ENCODE measurements at regions not wholly inside any gene's neighbourhood (a gene's known extent, or its start where the extent isn't known, plus 50 kb on each side); places are given as distances from the start of the nearest gene placed in this dataset.

DNA sequence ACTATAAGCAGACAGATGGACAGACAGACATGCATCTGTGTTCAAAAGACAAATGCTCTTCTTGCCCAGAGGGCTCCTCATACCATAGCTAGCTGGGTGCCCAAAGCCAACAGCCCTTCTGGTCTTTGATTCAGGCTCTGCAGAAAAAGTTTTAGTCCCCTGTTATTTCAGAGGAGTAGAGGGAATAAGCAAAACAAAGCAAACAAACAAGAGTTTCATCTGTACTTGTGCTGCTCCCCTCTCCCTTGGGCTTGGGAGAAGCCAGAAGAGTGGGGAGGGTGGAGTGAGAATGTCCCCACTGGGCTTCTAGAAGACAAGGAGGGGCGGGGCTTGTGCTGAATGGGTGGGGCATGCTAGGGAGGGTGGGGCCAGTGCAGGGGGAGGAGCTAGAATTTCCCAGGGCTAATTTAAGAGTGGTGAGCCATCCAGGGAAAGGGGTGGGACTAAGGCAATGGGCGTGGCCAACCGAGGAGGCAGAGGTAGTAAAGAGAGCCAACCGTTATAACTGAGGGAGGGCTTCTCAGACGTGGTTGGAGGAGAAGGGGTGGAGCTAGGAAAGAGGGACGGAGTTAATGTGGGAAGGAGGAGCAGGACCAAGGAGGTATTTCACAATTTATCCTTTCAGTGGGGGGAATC lies 101.2 kb upstream of the MGMT start:
- no peak for FAIRE-seq

DNA sequence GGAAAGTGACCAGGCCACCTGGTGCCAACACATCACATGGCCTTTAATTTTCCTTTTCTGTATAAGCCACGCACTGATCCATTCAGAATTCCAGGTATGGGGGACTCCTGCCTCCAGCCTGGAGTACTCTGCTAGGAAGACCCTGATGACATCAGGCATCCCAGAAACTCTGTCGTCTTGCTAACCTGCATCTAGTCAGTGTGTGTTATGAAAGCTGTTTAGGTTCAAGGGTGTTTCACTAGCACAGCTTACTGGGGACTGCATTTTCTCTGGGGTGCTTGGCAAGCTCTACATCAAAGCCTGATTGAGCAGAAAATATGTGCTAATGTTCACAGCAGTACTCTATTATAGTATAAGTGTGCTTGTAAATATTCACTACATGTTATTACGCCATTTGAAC lies 100.6 kb upstream of the MGMT start:
- FAIRE-seq: no peak

DNA sequence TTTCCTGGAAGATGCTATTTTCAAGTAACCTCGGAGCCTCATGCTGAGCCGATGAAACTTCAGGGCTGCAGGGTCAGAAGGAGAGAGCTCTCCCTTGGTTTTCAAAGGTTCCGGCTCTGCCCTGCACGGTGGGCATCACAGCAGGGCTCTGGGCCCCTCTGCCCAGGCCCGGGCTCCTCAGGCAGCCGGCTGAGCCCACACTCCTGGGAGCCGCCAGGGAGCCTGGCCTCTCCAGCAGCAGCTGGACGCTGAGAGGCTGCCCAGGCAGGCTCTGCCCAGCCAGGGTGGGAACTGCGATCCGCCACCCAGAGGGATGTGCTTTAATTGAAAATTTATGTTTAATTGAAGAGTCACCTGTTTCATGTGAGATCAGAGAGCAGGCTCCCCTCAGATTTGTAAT lies 97.5 kb upstream of the MGMT start:
- FAIRE-seq: no peak

DNA sequence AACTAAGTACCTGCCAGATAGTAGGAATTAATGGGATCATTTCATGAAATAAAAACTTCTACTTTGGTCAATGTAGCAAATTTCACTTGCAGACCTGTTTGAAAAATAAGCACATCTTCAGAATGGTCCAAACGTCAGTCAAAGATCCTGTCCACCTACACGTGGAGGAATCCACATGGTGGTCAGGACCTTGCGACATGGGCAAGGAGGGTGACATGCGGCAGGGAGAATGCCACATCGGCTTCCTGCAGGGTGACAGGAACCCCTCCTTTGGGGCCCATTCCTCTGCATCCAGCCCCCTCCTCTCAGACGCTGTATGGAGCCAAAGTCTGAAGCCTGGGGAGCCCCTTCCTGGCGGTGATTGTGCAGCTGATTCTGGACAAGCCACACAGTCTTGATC lies 95.5 kb upstream of the MGMT start:
- FAIRE-seq: no peak

DNA sequence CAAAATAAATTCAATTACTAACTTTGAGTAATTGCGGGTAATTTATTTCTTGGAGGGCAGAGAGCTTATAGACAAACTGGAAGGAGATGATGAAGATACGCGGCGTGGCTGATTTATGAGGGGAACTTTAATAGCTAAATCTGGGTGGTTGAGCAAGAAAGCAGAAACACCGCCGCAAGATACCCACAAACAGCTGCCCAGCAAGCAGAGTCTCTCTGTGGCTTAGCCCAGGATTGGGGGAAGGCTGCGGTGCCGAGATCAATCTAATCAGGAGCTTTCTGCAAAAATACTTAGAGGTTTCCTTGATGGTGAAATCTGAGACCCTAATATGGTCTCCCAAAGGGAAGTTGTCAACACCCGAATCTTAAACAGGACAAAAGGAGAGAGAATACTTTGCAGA lies 94.9 kb upstream of the MGMT start:
- no peak for FAIRE-seq

DNA sequence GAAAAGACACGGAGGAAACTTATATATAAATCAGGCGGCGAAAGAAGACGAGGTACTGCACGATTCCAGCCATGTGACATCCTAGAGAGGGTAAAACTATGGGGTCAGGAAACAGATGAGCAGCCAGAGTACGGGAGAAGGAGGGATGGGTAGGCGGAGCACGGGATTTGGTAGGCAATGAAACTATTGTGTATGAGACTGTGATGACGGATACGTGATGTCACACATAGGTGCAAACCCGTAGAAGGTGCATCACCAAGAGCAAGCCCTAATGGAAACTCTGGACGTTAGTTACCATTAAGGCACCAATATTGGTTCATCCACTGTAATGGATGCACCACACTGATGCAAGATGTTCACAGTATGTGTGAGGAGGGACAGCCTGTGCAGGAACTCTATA lies 93.8 kb upstream of the MGMT start:
- FAIRE-seq: no peak

DNA sequence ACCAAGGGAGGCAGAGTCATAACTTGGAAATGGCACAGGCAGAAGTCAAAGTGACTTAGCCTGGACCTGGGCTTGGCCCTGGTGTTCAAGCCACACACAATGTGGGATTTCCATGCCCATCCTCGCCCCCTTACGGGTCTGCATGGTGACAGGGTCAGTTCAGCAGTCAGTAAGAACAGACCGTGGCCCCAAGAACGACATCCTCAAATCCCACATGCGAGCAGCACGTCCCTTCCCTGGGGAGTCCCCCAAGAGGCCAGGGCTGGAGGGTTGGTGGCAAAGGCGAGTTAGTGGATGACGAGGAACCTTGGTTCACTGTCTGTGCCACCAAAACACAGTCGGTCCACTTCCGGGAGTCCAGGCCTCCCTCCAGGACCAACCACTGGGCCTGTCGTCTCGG lies 93.3 kb upstream of the MGMT start:
- FAIRE-seq: no peak

DNA sequence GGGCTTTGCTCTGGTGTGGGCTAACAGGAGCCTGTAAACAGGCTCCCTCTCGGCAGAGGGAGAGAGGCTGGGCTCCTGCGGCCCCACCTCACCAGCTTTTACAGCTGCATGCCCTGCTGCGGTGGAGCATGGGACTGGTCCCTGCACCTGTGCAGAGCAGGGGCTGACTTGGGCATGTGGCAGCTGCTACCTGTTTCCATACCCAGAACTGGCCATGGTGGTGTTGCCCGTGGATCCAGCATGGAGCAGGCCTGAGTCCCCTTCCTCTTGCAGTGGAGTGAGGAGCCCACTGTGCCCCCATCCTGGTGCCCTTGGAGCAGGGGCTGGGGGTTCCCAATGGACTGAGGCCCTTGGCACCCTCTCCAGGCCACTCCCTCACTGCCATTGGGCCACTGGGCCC lies 91.9 kb upstream of the MGMT start:
- FAIRE-seq: no peak

DNA sequence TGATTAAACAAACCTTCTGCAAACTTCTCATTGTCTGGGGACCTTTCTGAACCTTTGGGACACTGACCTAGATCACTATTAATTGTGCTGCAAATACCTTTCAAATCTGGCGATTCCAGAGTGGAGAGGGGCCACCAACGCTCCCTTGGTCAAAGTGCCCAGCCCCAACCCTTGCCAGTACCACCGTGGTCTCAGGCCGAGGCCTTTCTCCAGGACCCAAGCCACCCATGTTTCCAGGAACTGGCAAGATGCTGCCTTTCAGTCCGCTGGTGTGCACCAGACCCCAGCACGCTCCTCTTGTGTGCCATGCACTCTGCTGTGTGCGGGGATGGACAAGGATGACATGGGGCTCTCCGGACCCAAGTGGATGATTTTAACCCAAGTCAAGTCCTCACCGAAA lies 91.1 kb upstream of the MGMT start:
- FAIRE-seq: no peak

DNA sequence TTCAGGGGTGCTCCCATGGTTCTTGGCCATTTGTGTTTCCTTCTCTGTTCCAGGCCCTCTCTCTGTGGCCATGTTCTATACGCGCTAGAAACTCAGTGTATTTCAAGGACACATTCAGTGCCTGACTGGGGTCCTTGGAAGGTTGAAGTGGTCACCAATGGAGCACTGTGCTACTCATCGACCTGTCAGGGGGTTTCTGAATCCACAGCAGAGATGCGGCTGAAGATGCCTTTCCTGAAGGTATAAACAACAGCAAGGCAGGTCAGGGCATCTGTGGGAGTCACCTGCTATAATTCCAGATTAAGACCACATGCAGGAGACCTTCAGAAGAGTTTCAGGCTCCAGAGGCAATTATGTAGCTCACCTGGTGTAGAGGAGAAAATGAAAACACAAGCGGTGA lies 86.8 kb upstream of the MGMT start:
- FAIRE-seq: no peak

DNA sequence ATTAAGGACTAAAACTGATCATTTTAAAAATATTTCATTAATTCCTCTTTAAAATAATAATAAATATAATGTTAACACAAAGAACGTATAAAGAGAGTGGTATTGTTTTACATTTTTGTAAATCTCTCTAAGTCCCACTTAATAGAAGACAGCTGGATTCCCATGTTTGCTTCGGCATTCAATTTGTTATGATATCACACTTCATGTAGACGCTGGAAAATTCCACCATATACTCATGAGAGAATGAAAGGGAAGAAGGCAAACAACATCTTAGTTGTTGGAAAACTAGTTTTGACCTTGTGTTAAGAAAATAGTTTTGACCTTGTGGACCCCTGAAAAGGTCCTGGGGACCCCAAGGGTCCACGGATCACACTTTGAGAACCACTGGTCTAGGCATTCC lies 85.3 kb upstream of the MGMT start:
- no peak for FAIRE-seq

DNA sequence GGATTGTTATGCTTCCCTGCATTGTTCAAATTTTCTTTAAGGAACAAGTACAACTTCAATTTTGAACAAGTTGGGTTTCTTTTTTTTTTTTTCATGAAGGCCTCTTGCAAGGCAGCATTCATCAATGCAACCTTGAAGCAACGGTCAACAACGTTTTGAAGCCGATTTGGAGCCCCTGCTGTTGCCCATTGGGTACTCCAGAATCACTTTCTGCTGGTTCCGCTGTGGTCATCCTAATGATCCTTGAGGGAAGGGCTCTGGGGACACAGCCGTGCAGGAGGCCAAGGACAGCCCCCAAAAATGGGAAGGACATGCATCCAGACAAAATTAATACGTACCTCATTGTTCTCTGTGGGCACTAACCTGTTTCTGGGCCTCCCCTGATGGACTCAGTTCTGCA lies 84.6 kb upstream of the MGMT start:
- no peak for FAIRE-seq

DNA sequence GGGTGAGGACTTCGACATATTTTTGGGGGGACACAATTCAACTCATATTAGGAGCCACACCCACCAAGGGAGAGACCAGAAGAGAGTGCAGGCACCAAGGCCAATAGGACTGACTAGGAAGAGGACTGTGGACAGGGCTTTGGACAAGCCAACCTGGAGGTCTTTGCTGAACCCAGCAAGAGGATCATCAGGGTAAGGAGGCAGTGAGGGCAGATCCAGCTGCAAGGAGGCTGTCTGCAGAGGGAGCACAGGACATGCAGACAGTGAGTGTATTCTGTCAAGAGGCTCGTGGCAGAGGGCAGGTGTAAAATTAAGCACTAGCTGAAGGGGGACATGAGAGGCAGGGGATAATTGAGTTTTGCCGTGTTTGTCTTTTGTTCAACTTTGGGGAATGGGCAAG lies 83.4 kb upstream of the MGMT start:
- FAIRE-seq: no peak

DNA sequence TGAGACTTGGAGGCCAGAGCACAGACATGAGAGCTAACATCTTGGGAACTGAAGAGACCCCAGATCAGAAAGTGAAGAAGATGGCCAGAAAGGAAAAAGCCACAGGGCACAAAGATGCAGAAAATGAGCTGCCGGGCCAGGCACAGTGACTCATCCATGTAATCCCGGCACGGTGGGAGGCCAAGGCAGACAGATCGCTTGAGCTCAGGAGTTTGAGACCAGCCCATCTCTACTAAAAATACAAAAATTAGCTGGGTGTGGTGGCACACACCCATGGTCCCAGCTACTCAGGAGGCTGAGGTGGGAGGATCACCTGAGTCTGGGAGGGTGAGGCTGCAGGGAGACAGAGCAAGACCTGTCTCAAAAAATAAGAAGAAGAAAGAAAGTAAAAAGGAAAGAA lies 81.4 kb upstream of the MGMT start:
- FAIRE-seq: no peak

DNA sequence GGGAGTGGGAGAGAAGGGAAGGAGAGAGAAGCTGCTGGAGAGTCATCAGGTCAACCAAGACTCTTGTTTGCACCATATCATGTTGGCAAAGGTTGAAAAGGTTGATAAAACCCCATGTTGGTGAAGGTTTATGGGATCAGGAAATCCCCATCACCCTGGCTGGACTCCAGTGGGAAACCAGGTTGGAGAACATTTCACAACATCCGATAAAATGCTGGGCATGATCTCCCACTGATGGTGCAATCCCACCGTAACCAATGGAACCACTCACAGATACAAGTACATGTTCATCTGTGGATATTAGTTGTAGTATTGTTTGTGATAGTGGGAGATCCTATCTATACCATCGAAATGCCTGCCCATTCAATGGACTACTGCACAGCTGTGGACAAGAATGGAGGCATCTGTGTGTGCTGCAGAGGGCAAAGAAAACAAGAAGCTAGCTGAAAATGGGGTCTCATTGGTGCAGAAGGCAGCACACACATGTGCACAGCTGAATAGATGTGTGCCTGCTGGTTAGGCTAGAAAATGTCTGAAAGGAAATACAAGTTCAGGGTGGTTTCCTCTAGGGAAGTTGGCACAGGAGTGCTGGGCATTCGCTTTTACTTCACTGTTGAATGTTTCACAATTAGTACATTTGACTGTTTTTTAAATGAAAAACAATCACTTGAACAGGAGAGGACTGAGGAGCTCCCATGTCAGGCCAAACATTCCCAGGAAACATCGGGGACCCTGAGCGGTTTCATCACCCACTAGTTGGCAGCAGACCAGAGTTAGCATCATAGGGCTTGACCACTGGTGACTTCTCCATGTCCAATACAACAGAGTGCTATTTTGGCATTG lies 80.4 kb upstream of the MGMT start:
- no peak for FAIRE-seq

DNA sequence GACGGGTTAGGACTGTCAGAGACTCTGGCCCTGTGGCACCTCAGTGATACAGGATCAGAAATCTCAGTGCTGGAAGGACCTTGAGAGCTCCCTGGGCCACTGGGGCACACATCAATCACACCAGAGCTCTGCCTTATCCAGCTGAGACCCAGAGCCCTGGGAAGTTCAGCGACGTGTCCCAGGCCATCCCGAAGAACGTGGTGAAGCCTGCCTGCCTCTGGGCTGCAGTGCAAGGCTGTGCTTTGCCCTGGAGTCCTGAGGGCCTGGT lies 79.8 kb upstream of the MGMT start:
- FAIRE-seq: no peak

DNA sequence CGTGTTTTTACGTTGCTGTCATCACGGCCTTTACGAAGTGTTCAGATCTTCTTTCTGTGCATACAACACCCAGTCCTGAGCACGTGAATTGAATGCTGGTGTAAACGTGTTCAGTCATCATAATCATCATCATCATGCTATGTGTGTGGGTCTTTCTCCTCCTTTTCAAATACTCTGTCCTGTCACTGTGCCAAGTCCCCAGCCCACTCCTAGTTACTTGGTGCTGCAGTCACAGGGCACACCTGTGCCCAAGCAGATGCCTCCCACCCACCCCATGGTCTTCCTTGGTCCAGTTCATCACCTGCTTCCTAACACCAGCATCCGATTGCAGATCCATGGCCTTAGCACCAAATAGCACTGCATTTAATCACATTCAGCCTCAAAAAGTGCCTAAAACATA lies 78.6 kb upstream of the MGMT start:
- FAIRE-seq: no peak

DNA sequence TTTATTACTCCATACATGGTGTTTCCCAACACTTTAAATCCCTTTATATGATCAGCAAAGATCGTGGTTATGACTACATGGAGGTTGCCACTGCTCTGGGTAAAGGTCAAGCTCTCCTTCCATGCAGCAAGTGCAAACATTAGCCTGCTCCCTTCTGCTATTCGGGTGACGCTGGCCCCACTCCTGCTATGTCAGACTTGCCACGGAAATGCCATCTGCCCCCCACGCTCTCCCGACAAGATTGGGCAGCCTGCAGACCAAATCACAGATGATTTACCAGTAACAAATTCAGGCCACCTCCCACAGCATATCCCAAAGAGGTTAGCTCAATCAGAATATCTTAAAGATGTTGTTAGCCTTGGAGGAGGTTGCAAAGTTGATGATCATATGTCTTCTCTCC lies 77.8 kb upstream of the MGMT start:
- FAIRE-seq: no peak

DNA sequence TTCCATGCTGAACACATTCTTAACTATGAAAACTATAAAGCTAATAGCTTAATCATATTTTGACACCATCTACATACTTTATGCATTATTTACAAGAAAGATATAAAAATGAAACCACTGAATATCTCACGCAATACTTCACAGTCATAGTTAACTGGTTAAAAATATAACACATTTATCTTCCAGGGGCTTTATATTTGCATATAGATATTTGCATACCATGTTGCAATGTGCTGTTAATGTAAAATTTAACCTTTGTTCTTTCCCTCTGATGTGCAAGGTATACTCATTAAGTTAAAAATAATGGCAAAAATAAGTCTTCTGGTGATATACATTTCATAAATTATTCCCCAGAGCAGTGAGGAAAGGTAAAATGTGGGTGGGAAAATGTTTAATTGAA lies 76.9 kb upstream of the MGMT start:
- no peak for FAIRE-seq

DNA sequence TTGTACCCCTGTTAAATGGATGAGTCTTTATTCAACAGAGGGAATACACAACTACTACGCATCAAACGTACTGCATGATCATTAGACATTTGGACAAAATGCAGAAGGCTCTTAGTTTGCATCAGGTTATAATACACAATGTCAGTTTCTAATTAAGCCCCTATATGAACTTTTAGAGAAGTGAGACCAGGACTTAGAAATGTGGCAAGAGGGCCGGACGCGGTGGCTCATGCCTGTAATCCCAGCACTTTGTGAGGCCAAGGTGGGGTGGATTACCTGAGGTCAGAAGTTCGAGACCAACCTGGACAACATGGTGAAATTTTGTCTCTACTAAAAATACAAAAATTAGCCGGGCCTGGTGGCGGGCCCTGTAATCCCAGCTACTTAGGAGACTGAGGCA lies 76.3 kb upstream of the MGMT start:
- no peak for FAIRE-seq

DNA sequence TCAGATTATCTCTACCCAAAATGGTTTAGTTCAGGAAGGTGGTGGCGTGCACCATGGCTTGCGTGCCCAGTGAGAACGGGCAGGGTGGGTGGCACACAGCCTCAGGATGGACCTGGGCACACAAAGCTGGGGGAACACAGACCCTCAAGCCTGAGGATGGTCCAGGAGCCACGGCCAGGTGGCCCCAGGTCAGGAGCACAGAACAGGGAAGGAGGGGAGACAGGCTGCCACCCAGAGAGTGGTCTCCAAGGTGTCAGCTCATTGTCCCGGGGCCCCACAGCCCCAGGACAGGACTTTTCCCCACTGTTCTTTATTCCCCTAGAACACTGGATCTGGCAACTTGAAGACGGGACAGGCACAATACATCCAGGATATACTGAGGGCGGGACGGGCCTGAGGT lies 75.6 kb upstream of the MGMT start:
- FAIRE-seq: no peak

DNA sequence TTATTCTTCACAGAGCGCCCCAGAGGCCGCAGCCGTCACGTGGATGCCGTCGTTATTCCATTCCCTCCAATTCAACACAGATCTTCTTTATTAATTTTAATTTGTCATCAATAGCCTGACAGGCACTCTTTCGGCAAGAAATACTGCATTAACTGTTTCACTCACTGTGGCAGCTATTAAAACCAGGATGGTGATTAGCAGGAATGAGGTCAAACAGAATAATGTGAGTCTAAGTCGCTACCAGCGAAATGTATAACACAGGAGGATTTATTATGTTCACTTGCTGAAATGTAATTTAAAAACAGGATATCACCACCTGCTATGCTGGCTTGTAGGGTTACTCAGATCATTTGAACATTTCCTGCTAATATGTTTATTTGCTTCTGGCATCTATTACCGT lies 74.2 kb upstream of the MGMT start:
- no peak for FAIRE-seq

DNA sequence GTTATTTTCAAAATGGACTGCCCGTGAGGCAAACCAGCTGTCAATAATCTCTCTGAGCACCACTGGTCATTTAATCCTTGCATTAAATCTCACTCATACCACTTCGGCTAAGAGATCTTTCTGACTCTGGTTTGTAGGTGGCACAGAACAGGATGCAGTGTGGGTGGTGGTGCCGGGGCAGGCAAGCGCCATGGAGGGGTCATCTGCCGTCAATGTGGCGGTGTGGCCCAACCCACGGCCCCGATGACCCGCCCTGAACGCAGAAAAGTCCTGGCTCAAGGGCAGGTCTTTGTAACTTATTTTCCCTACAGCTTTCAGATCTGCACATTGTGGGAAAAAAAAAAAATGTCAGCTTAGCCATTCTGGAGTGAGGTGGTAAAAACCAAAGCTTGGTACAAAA lies 73.2 kb upstream of the MGMT start:
- no peak for FAIRE-seq

DNA sequence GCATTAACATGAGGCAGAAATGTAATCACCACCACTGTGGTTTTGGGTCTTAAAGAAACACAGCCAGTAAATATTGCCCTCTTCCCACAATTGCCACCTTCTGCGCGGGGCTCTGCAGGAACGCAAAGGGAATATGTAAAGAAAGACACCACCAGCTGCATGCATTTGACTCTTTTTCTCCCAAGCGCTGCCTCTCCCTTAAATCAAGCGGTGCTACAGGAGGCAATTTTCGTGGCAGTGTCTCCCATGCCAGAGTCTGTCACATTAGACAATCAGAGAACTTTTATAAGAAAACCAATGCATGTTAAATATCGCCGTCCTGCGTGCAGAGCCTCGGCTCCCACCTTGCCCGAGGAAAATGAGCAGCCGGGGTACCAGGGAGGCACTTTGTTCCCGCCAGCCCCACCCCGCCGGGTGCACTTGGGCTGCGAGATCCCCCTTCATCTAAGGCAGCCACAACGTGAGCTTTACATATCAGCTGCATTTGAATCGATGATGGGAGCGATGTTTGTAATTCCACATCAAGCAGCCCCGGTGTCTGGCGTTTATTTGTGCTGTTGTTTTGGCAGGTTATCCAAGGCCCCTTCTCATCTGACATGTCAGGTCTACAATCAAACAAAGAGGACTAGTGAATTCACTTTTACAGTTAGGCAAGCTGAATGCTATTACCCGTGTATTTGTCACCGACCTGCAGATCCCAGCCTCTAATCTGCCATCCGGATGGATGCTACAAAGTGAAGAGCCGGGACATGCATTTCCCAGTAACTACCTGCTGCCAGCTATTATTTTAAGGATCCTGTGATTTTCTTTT lies 72.3 kb upstream of the MGMT start:
- FAIRE-seq: no peak
